ENCODE measurements at regions not wholly inside any gene's neighbourhood (a gene's known extent, or its start where the extent isn't known, plus 50 kb on each side); places are given as distances from the start of the nearest gene placed in this dataset.

- TF ChIP-seq, protein P1, sequence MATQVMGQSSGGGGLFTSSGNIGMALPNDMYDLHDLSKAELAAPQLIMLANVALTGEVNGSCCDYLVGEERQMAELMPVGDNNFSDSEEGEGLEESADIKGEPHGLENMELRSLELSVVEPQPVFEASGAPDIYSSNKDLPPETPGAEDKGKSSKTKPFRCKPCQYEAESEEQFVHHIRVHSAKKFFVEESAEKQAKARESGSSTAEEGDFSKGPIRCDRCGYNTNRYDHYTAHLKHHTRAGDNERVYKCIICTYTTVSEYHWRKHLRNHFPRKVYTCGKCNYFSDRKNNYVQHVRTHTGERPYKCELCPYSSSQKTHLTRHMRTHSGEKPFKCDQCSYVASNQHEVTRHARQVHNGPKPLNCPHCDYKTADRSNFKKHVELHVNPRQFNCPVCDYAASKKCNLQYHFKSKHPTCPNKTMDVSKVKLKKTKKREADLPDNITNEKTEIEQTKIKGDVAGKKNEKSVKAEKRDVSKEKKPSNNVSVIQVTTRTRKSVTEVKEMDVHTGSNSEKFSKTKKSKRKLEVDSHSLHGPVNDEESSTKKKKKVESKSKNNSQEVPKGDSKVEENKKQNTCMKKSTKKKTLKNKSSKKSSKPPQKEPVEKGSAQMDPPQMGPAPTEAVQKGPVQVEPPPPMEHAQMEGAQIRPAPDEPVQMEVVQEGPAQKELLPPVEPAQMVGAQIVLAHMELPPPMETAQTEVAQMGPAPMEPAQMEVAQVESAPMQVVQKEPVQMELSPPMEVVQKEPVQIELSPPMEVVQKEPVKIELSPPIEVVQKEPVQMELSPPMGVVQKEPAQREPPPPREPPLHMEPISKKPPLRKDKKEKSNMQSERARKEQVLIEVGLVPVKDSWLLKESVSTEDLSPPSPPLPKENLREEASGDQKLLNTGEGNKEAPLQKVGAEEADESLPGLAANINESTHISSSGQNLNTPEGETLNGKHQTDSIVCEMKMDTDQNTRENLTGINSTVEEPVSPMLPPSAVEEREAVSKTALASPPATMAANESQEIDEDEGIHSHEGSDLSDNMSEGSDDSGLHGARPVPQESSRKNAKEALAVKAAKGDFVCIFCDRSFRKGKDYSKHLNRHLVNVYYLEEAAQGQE (IDR thresholded peaks at IDR 0.05; ENCODE audit: borderline replicate concordance in 1 of 2, low read depth in 1 of 2, low read length in 2 of 2), result no peak
- no peak for TF ChIP-seq ZNF20 (CRISPR knock-in tag; IDR thresholded peaks at IDR 0.05)
Observed at GRCh38 chr17:17400070-17400469, 76.7 kb upstream of the MED9 start.
